GM18858 (cell line): ENCODE measurements at regions not wholly inside any gene's neighbourhood (a gene's known extent, or its start where the extent isn't known, plus 50 kb on each side); places are given as distances from the start of the nearest gene placed in this dataset.

Experiments used
- ATAC-seq: cut with Tn5 transposase; IDR thresholded peaks from one replicate; pipeline ENCODE4 v1.9.1; 2021; ENCODE audit not compliant: unreplicated experiment

DNA sequence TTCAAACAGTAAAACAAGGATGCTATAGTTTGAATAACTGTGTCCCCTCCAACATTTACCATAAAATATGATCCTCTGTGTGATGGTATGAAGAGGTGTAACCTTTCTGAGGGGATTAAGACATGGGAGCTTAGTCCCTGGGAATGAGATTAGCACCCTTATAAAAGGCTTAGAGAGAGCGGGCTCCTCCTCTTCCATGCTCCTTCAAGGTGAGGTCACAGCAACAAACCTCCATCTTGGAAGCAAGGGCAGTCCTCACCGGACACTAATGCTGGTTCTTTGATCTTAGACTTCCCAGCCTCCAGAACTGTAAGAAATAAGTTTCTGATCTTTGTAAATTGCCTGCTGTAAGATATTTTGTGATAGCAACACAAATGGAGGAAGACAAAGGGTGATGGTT is 700.3 kb downstream of the TMEM182 start:
- no peak for ATAC-seq

DNA sequence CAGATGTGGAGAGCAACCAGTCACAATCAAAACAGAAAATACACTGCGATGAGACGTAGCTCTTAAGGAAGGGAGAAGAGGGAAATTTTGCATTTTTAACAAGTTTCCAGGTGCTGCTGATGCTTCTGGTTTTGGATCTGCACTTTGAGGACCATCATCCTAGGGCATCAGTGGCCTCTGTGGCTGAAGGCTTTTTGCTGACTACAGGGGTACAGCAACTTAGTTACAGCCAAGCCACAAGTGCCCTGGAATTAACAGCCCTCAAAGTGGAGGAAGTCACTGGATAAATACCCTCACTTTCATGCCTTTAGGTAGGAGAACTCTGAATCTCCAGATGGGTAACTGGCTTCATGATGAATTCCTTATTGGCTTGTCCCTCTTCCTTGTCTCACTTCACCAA is 700.9 kb downstream of the TMEM182 start:
- ATAC-seq, result no peak

DNA sequence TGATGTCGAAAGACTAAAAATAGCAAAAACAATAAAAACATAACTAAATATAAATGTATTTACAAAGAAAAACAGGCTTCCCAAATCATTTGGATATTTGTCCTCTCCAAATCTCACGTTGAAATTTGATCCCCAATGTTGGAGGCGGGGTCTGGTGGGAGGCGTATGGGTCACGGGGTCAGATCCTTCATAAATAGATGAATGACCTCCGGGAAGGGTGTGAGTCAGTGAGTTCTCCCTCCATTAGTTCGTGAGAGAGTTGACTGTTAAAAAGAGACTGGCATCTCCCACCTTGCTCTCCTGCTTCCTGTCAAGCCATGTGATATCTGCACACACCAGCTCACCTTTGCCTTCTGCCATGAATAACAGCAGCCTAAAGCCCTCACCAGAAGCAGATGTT is 703.0 kb downstream of the TMEM182 start:
- no peak for ATAC-seq

DNA sequence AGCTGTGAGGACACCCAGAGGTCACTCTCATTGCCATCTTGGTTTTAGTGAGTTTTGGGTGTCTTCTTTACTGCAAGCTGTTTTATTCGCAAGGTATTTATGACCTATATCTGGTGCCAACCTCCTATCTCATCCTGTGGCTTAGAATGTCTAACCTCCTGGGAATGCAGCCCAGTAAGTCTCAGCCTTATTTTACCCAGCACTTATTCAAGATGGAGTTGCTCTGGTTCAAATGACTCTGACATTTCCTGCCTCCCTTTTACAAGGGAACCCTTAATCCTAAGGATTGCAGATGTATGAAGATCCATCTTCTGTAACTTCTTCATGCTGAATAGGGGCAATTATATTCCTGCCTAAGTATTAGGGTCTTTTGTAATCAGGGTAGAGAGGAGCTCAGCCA is 708.0 kb downstream of the TMEM182 start:
- ATAC-seq, result no peak

DNA sequence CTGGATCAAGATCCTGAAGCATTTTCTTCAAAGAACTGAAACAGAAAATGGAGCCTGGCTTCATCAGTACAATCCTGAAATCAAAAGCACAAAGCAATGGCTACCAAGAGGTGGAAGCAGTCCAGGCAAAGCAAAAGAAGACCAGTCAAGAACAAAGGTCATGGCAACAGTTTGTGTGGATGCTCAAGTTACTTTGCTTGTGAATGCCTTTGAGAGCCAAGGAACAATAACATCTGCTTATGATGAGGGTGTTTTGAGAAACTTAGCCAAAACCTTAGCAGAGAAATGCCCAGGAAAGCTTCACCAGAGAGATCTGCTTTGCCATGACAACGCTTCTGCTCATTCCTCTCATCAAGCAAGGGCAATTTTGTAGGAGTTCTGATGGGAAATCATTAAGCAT is 723.1 kb downstream of the TMEM182 start:
- no peak for ATAC-seq

DNA sequence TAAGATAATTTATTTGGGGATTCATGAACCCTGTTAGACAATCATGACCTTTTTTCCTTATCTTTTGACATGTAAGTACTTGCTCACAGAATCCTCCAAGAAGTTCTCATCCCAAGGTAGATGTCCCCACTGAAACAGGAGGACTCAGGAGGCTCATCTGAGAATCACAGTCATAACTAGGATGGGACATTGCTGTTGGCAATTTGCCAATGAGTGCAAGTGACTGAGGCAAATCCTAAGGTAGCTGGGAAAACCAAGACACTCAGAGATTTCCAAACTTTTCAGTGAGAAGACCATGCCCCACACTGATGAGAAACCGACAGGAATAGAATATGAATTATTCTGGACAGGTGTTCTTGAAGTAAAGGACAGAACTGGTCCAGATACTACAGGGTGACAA is 735.0 kb downstream of the TMEM182 start:
- ATAC-seq, result no peak

DNA sequence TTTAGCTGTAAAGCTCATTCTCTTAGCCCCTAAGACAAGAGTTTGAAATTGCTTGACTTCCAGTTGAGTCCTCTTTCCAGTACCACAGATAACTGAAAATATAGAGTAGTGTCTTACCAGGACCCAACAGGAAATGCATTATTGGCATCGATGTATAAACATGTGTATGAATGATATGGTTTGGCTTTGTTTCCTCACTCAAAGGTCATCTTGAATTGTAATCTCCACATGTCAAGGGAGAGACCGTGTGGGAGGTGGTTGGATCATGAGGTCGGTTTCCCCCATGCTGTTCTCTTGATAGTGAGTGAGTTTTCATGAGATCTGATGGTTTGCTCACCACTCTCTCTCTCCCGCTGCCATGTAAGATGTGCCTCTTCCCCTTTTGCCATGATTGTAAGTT is 745.0 kb downstream of the TMEM182 start:
- no peak for ATAC-seq

DNA sequence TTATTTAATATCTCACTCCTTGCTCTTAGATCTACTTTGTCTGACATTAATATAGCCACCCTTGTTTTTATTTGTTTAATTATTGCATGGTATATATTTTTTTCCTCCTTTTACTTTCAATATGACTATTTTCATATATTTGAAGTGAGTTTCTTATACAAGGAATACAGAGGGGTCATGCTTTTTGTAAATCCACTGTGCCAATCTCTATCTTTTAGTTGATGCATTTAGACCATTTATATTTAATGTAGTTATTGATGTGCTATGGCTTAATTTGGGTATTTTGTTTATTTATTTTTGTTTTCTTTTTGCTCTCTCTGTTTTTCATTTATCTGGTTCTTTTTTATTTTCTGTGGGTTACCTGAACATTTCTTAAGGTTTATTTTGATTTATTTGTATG is 750.6 kb downstream of the TMEM182 start:
- ATAC-seq, result no peak

DNA sequence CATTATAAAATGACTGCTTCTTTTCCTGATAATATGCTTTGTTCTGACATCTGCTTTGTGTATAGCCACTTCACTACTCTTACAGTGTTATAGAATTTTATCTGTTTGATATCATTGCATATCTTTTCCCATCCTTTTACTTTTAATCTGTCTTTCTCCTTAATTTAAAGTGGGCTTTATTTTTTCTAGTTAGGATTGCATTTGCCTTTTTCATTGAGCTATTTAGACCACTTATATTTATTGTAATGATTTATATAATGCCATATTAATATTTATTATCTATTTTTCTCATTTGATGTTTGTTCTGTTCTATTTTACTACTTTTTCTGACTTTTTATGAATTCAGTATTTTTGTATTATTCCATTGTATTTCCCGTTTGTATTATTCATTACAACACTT is 758.7 kb downstream of the TMEM182 start:
- ATAC-seq, result no peak

DNA sequence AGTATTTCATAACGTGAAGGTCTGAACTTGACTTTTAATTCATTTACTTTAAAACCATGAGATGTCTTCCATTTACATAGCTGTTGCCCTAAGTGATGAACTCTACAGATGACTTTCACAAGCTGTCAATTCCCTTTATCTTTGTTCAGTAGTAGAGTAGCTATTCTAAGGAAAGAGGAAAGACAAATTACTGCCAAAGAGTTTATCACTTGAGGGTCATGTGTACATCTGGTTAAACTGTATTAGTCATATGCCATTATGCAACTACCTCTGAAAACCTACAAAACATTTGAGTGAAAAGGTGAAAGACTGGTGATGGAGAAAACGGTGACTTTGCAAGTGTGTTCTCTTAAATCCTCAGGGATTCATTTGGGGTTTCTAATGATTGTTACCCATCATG is 763.9 kb downstream of the TMEM182 start:
- no peak for ATAC-seq

DNA sequence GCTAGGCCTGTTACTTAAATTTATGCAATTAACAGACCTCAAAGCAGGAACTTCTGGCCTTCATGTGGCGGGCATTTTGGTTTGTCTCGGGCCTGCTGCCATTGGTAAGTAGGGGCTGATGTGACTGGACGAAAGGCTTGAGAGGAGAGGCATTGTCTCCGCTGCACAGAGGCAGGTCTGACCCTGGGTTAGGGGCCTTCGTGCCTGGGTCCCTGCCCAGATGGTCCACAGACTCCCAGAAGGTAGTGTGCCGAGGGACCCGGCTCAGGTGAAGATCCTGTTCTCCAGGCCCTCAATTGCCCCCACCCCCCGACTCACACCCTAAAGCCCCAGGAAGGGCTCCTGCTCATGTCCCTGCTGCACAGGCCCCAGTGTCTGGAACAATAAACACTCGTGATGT is 764.9 kb downstream of the TMEM182 start:
- ATAC-seq, result no peak

DNA sequence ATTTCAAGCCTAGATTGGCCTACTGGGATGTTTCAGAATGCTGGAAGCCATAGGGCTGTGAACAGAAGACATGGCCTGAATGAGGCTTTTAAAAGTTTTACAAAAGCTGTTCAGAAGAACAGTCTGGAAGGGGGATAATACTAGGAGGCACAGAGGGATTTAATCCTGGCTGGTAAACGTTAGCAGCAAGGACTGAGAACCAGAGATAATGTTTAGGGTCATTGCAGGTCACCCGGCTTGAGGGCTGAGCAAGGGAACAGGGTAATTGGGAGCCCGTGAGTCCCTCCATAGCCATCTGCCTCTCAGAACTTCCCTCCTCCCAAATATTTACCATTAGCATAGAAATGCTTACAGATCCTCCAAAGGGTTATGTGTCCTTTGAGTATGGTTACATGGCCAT is 765.4 kb downstream of the TMEM182 start:
- no peak for ATAC-seq

DNA sequence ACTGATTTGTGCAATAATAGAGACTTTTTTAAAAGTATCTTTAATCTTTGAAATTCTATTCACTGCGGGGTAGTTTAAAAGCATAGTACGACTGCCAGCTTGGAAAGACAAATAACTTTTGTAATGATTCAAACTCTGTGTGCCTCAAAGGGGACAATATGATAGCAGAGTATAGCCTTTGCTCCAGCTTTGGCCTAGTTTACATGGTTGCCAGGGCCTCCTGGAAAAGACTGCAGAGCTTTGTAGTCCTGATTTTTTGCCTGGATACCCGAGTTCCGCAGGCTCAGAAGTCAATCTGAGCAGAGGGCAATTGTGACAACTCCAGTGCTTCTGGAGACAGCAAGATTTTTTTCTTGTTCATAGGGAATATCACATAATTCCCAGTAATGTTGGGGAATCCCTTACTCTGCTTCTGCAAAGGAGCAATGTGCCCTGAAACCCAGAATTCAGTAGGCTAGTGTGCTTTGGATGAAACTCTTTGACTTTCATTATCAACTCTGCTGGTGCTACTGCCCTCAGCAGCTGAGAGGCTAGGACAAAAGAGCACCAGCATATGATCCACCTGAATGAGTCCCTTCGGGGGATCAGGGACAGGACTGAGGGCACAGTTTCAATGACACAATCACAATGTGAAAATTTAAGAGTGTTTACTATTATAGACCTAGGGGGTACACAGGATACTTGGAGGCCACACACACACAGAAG is 768.1 kb downstream of the TMEM182 start:
- no peak for ATAC-seq

DNA sequence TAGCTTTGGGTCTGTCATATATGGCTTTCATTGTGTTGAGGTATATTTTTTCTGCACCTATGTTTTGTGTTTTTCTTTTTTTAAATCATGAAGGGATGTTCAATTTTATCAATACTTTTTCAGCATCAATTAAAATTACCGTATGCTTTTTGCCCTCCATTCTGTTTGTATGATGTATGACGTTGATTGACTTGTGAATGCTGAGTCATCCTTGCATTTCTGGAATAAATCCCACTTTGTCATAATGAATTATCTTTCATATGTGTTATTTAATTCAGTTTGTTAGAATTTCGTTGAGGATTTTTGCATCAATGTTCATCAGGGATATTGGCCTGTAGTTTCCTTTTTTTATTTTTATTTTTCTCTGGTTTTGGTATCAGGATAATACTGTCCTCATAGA is 790.9 kb downstream of the TMEM182 start:
- no peak for ATAC-seq

DNA sequence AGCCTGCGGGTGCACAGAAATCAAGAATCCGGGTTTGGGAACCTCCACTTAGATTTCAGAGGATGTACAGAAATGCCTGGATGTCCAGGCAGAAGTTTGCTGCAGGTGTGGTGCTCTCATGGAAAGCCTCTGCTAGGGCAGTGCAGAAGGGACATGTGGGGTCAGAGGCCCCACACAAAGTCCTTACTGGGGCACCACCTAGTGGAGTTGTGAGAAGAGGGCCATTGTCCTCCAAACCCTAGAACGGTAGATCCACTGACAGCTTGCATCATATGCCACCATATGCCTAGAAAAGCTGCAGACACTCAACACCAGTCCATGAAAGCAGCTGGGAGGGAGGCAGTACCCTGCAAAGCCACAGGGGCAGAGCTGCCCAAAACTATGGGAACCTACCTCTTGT is 833.0 kb downstream of the TMEM182 start:
- no peak for ATAC-seq

DNA sequence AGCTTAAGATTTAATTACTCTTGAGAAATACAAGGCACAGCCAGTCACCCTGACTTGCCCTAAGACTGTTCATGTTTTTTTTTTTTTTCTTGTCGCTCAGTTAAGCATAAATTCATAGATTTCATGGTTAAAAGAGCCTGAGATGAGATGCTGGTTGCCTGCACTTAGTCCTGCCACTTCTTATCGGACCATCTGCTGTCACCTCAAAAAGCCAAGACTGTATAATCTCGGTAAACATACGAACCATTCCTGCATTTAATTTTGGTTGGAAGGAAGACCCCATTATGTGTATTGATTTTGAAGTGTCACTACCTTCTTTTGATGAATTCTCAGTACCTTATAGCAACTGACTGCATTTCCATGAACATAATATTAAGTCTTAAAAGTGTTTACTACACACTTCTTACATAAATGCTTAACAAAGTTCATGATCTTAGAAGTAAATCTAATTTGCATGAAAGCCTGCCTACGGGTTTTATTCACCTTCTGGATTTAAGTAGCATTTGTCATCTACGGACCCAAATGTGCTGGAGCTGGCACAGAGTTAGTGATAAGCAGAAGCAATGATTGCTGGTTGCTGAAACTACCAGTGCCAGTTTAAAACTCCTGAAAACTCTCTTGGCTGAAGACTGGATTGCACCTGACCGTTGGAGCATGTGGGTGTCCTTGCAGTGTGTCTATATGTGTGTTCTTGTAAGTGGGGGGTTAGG is 843.4 kb downstream of the TMEM182 start:
- no peak for ATAC-seq

DNA sequence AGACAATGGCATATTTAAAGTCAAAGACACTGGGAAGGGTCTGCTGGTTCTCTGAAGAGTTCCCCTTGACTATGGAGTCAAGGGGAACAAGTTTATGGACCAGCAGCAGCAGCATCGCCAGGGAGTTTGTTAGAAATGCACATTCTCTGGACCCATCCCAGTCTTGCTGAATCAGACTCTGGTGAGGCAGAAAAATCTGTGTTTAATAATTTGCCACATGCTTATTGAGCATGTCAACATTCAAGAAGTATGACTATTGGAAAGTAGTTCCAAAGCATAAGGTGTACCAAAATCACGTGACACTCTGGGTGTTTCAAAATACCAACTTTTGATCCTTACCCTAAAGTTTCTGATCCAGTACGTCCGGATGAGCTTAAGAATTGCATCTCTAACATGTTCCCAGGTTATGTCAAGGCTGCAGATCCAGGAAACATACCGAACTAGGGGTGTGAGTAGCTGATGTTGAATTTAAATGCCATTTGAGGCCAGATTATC is 853.8 kb downstream of the TMEM182 start:
- no peak for ATAC-seq

DNA sequence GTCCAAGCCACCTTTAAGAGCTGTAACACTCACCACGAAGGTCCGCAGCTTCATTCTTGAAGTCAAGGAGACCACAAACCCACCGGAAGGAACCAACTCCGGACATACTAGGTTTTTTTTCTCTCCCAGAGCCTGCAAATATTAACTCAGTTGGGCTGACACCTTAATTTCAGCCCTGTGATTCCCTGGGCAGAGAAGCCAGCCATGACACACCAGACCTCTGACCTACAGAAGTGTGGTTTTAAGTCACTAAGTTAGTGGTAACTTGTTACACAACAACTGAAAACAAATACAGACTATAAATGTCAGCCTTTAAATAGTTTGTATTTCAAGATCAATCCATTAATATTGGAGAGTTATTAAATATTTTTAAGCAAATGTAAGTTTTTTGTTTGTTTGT is 855.1 kb downstream of the TMEM182 start:
- ATAC-seq, result no peak

DNA sequence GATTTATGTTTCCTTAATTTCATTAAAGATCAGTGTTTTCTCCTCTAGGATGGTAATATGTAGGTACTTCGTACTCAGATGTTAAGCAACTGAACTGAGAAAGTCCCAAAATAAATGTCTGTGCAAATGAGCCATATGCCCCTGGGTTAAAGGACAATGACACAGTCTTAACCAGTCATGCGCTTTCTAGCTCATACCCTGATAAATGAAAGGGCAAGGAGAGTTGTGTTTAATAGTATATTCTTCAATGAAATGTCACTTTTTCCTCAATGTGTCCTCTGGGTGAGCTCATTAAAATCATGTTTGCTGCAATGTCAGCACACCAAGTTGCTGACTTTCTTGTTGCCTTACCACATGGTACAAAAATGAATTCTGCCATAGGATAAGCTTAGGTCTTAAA is 856.3 kb downstream of the TMEM182 start:
- no peak for ATAC-seq

DNA sequence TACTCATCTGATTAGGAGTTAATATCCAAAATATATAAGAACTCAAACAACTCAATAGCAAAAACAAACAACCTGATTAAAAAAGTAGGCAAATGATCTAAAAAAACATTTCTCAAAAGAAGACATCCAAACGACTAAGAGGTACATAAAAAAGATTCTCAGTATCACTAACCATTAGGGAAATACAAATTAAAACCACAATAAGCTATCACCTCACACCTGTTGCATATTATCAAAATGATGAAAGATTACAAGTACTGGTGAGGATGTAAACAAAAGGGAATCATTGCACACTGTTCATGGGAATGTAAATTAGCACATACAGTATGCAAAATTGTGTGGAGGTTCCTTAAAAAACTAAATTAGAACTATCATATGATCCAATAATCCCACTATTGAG is 865.5 kb downstream of the TMEM182 start:
- ATAC-seq, result no peak

DNA sequence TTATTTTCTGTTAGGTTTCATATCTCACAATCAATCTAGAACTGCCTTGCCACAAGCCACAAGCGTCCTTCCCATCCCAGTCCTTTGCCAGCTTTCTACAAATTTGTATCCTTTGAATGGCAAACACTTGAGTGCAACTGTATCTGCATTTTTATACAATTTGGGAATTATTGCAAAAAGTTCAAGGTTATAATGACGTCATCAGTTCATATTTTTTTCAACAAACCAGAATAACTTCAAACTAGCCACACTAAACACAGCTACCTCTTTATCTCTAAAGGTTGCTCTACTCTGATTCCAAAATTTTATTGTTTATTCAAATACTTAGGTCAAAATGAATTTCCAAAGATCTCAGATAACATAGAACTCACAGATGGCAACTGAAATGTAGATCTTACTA is 877.1 kb downstream of the TMEM182 start:
- ATAC-seq, result no peak

DNA sequence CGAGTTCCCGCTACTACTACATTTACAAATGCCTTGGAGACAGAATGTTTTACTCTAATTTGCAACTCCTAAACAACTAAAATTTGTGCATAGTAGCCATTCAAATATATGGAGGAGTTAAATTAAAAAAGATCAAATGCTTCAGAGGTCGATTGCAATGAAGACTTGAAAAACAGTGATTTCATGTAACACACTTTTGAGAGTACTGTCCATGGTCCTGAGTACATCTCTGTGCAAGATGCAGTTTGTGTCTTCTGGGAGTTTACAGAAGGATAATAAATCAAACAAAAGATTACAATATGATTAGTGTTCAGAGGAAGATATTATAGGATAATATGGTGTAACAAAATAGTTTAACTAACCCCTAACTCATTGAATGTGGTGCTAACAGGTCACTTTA is 894.7 kb downstream of the TMEM182 start:
- no peak for ATAC-seq

DNA sequence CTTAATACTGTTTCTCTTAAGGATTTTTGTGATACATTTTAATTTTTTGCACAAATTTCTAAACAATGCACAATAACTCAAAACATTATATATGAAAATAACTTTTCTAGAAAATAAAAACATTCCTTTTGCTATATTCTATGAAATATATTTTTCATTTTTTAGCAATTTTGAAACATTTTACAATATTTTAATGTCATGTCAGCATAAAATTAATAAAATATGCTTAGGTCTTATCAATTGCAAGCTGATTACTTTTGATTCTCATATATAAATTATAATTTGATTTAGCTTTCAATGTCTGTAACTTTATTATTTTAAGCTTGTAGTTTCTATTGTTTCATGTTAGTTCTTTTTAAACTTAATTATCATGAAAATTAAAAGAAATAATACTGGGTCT is 898.7 kb downstream of the TMEM182 start:
- ATAC-seq, result no peak
